ENCODE measurements at regions not wholly inside any gene's neighbourhood (a gene's known extent, or its start where the extent isn't known, plus 50 kb on each side); places are given as distances from the start of the nearest gene placed in this dataset.

- TF ChIP-seq POLR2AphosphoS5 (IDR thresholded peaks at IDR 0.05; ENCODE audit: borderline replicate concordance, low read depth, low read length): no peak
- no peak for TF ChIP-seq EZH2 (IDR thresholded peaks at IDR 0.05)
- no peak for TF ChIP-seq FOXP2 (optimal IDR thresholded peaks at IDR 0.05; ENCODE audit: control extremely low read depth, extremely low read length, insufficient read depth)
Measured at GRCh38 chr6:81625216-81625615, 127.3 kb downstream of the TENT5A start.
